GM18507 (cell line): ENCODE measurements at regions not wholly inside any gene's neighbourhood (a gene's known extent, or its start where the extent isn't known, plus 50 kb on each side); places are given as distances from the start of the nearest gene placed in this dataset.
"Not testable (repeated sequence)": the region's sequence is repeated elsewhere in the genome, so short reads cannot be mapped to it uniquely, and the experiment has no call there.

ENCODE experiments used
- DNase-seq: peaks from one replicate; pipeline ENCODE4 v3.0.0; 2011; ENCODE audit warnings: low read depth; ENCODE audit not compliant: insufficient read length; ENCODE audit errors: extremely low spot score
- FAIRE-seq: peaks from 2 replicates; lab custom pipeline; 2011; peaks lifted over from hg19 to GRCh38; lab: Jason Lieb, UNC

DNA sequence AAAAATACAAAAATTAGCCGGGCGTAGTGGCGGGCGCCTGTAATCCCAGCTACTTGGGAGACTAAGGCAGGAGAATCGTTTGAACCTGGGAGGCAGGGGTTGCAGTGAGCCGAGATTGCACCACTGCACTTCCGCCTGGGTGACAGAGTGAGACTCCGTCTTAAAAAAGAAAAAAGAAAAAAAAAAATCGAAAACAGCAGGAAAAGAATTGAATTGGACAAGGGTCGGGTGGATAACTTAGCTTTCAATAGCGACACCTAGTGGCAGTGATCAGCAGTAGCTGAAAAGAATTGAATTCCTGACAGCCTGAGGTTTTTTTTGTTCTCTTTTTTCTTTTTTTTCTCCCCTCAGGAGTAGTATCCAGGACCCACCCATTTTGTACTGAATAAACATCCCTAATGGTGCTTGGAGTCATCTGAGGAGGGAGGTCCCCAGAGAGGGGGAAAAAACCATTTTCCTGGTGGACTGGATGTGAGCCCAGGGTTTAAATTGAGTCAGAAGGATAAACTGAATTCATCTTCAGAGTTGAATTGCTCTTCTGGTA lies 55.1 kb downstream of the CYCS start:
- FAIRE-seq, result peak; percentile 85

DNA sequence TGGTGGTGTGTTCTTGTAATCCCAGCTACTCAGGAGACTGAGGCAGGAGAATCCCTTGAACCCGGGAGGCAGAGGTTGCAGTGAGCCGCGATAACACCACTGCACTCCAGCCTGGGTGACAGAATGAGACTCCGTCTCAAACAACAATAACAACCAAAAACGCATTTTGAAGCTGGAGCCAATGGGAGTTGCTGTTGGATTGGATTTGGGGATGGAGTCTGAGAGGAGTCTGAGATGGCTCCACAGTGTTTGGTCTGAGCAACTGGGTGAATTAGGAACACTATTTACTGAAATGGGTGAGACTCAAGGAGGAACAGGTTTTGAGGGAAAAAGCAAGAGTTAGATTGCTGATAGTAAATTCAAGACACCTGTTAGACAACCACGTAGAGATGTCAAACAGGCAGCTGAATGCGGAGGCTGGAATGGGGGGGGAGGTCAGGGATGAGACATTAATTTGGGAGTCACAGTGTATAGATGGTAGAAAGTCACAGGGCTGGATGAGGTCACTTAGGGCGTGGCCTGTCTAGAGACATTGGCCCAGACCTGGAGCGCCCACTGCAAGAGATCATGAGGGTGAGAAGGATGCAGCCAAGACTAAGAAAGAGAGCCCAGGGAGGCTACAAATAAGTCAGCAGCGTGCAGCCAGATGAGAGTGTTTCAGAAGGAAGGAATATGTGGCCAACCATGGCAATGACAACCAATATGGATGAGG lies 56.4 kb downstream of the CYCS start:
- no peak for FAIRE-seq
- no peak for DNase-seq

More for the DNA sequence above, 55.1 kb downstream of the CYCS start:
- DNase-seq, result peak; percentile 43

DNA sequence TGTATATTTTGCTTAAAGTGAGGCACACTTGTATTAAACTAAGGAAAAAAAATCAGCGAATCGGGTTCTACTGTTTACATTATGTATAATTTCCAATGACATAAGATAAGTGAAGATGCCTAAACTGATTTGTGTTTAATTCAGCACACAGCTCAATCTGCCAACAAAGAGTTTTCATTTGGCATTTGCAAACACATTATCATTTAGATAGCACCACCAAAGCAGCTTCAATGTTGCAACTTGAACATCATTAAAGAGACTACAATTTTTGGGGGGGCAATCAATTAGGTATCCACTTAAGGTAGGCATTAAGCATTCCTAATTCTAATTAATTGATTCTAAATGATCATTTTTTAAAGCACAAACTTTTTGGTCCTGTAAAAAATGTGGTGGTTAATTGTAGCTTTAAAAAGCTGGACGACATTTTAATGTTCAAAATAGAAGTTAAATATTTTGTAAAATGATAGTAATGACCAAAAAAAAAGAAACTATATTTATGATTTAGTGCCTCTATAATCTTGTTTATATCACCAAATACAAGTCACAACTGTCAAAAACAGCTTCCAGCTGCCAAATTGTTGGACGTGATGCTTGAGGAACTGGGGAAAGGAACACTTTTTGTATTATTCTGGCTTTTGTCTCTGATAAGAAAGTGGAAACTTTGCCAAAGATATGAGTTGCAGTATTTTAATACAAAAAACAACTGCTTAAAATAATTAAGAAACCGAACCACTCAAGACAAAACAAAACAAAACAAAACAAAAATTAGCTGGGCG lies 57.1 kb downstream of the CYCS start:
- FAIRE-seq (no peak), DNase-seq (no peak)

DNA sequence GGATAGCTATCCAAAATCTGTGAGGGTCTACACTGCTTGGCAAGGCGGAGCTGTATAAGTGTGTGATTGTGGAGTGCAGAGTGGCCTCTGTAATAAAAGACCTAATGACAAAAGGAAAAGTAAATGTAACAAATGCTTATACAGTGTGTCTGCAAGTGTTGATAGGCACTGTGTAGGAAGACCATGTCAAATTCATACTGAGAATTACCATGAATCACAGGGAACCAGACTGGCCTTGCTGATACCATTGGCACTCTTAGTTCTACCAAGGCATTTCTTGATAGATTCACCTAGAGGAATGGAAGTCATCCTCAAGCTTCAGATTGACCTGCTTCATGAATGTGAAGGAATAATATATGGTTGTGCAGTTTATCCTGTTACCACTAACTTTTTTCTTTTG lies 58.8 kb downstream of the CYCS start:
- FAIRE-seq (peak; percentile 44), DNase-seq (no peak)

DNA sequence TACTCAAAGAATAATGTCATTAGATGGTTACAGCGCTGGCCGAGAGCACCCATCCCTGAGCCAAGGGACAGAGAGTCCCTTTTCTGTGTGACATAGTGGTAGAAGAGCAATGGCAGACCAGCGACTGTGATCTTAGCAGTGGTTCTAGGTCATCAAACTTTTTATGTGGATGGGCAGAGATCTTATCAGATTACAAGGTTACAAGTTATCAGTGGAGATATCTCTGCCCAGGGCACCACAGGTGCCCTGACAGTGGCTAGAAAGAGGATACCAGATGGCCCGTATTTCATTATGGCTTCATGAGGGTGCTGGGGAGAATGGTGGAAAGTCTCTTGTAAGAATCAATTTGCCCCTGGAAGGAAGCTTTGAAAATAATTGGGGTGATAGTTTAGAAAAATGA lies 62.7 kb downstream of the CYCS start:
- FAIRE-seq (no peak), DNase-seq (no peak)

DNA sequence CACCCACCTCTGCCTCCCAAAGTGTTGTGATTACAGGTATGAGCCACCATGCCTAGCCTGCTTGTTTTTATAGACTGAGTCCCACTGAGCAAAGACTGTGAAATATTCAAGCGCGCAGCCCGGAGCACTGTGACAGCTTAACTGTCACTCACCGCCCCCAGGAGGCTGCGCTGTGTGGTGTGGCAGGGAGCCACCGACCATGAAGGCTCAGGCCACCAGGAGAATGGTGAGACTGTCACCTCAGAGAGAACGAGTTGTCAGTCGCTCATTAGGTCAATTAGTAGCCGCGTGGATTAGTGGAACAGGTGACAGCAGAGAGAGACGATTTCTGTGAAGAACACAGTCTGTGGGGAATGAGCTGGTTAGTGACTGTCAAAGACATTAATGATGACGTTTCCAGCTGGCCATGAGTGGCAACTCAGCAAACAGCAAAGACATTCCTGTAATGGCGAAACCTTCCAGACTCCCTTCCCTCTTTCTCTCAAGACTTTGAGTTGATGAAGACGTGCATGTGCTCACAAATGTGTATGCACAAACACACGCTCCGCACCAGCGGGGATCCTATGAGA lies 64.5 kb downstream of the CYCS start:
- no peak for FAIRE-seq
- DNase-seq, result no peak

DNA sequence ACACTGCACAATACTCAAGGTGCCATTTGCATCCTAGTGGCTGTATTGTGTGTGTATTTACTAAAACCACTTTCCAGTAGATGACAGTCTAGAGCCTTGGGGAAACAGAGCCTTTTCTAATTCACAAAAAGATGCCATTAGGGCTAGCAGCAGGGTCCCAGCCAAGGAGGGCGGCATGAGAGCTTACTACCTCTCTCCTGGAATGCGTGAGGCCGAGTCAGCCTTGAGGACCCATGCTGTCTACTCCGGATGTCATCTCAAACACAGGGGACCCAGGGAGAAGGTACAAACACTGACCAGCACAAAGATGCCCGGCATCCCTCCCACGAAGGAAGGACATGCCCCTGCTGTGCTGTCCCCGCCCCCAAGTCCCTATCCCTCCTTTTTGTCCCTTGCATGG lies 65.5 kb downstream of the CYCS start:
- FAIRE-seq (no peak), DNase-seq (no peak)

DNA sequence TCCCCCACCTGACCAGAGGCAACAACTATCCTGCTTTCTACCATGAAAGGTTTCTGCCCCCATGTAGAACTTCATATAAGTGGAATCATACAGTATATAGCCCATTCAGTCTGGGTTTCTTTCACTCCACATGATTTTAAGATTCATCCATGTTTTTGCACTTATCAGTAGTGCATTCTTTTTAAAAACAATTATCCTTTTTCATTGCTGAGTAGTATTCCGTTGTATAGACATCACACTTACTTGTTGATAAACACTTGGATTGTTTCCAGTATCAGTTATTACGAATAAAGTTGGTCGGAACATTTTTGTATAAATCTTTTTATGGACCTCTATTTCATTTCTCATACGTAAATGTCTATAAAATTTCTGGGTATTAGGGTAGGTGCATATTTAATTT lies 68.7 kb downstream of the CYCS start:
- FAIRE-seq (no peak), DNase-seq (no peak)

DNA sequence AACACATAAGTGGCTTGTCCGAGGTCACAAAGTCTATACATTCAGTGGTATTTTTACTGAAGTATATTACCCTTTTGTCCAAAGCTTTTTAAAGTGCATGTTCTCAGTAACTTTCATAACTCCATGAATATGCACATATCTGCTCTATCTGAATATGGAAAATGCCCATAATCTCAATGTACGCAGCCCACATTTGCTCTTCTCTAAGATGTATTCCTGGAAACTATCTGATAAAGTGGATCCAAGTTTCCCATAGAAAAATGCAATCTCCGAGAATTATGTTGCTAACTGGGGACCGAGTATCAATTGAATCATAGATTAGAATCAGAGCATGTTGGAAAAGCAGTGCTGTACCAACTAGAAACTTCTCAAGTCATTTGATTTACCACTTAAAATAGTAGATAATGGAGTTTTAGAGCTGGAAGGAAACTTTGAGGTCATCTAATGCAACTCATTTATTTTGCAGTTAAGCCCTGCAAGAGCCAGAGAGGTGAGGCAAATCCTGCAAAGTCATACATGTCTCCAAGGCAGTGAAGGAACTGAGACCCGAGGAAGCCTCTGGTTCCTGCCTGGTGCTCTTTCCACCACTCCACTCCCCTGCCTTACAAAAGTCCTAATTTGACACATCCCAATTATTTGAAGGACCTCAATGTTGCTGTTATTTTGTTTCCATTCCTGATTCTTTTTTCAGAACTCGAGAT lies 69.4 kb downstream of the CYCS start:
- DNase-seq, result no peak

DNA sequence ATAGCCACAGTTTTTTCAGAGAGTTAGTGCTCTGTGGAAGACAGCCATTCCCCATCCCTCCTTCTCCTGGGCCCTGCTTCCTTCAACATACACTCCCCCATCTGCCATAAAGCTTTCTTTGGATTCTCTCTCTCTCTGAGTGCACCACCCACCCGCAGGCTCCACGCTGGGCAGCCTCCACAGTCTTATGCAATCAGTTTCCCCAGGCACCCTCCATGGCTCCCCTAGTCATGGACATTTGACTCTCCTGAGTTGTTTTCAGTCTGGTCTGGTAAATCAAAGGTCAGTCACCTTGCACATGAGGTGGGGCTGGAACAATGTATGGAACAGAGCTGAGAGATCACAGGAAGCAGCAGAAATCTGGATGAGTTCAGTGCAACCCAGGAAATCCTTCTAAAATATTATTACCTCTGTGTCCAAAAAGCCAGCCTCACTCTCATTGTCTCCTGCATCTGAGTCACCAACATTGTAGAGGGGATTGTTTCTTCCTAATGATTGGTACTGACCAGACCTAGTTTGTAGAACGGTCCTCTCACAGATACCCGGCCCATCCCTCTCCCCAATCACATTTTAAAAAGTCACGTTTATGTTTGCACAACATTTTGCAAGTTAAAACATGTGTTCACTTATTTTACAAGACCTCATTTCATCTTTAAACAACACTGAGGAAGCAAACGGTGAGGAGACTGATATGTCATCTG lies 70.1 kb downstream of the CYCS start:
- no peak for DNase-seq
- FAIRE-seq, result no peak

More for the DNA sequence above, 69.4 kb downstream of the CYCS start:
- FAIRE-seq, result no peak

DNA sequence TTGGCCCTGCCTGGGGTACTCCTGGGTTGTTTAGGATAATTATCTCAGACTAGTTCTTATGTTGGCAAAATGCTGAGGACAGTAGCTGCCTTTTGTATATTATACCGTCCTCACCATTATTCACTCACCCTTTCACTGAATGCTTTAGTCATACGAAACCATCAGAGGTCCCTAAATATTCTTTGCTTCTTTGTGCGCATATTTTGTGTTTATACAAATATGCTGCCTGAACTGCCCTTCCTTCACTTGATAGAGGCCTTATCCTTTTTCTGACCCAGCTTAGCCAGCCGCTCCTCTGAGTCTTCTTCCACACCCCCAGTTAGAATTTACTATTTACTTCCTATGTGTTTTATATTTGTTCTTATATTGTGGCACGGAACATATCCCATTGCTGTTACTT lies 70.2 kb upstream of the OSBPL3 start:
- FAIRE-seq, result no peak

DNA sequence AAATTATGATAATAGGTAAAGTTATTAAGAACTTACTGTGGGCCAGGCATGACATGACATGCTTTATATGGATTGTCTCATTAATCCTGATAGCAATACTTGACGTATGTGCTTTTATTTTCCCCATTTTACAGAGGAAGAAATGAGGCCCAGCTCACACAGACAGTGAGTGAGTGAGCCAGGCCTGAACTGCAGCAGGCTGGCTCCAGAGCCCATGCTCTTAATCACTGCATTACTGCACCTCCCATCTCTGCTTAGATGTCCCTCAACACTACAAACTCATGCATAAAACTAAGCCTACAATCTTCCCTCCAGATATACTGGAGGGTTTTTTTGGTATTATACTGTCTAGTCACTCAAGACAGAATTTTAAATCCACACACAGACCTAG lies 68.5 kb upstream of the OSBPL3 start:
- no peak for DNase-seq
- FAIRE-seq, result no peak

More for the DNA sequence above, 70.2 kb upstream of the OSBPL3 start:
- DNase-seq, result no peak

DNA sequence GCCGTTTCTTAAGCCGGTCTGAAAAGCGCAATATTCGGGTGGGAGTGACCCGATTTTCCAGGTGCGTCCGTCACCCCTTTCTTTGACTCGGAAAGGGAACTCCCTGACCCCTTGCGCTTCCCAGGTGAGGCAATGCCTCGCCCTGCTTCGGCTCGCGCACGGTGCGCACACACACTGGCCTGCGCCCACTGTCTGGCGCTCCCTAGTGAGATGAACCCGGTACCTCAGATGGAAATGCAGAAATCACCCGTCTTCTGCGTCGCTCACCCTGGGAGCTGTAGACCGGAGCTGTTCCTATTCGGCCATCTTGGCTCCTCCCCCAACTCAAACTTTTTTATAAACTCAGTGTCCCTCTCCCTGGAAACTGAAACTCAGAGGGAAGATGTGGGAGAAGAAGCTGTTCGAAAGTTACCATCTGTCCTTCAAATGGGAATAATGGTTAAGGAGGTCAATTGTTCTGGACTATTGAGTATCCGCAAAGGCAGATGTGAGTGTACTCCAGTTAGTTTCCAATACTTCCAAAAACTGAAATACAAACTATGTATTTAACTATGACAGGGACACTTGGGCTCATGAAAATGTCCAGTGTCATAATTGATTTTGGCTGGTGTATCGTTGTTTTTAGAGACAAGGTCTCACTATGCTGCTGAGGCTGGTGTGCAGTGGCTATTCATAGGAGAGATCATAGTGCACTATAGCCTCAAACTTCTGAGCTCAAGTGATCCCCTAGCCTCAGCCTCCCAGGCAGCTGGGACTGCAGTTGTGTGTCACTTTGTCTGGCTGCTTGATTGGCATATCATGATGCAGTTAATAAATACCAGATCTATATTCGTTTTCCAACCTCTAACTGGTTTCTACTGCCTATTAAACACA lies 67.8 kb upstream of the OSBPL3 start:
- not testable (repeated sequence) for DNase-seq, FAIRE-seq

DNA sequence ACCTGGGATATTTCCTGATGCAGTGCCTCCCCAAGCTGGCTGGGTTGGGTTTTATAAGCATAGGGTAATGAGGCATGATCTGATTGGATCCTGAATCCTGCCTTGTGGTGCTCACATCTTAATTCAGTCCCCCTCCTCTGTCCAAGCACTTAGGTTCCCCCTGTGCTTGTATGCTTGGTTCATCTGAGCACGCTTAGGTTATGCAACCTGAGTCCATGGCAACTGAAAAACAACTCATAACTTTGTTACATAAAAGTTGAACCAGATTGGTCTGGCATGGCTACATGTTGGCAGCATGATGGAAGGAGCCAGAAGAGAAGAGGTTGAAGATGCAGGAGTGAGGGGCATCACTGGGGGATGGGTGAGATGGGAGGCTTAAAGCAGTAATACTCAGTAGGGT lies 57.3 kb upstream of the OSBPL3 start:
- FAIRE-seq, result no peak
- DNase-seq, result no peak

DNA sequence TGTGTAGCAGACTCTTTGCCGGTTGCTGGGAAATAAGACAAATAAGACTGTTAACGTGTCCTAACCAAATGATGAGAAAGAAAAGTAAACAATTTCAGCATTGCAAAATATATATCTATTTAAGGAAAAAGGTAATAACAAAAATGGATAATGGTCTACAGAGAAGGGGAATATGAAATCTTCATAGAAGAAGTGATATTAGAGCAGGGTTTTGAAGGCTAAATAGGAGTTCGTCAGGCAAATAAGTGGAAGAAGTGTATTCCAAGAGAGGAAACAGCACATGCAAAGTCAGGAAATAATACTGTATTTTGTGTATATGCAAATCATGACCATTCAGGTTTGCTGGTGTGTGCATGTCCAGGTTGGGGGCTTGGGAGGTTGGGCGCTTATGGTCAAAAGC lies 55.3 kb upstream of the OSBPL3 start:
- DNase-seq (no peak), FAIRE-seq (no peak)

DNA sequence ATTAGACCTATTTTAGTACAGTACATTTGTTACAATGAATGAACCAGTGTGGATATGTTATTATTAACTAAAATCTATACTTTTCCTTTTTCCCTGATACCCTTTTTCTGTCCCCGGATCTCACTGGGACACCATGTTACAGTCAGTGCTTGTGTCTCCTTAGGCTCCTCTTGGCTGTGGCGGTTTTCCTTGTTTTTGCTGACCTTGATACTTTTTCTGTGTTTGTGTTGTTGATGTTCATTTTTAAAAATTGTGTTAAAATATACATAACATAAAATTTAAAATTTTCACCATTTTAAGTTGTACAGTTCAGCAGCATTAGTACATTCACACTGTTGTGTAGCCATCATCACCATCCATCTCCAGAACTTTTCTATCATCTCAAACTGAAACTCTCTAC lies 54.2 kb upstream of the OSBPL3 start:
- DNase-seq, result no peak
- no peak for FAIRE-seq

DNA sequence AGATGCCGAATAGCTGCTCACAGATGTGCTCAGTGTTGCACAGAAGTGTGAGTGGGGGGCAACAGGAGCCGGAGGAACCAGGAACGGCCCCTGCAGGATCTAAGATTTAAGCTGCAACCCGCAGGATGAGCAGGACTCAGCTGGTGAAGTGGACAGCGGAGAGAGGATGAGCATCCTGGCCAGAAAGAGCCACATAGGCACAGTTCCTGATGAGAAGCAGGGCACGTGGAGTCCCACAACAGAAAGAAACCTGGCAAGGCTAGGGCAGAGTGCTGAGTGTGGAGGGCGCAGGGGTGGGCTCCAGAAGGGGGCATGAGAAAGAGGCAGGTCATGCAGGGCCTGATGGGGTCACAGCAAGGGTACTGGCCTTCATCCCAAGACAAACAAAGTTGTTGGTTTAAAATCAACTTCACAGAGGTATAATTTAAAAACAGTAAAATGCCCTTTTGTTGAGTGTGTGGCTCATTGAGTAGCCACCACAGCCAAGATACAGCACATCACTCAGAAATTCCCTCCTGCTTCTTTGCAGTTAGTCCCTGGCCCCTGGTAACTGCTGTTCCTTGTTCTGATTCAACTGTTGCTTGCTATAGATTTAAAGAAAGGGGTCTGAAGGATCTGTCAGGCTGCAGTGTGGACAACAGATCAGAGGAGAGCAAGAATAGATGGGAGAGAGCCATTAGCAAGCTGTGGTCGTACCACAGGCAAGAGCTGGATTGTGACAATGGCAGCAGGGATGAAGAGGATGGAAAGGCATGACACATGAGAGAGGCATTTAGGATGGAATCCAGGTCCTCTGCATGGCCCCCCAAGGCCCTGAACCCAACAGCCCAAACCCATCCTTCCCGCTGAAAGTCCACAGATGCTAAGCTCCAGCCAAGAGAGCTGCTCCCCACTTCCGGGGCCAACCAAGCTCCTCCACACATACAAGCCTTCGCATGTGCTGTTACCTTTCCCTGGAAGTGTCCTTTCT lies 53.1 kb upstream of the OSBPL3 start:
- DNase-seq (no peak), FAIRE-seq (no peak)
